Peyer's patch (tissue), 4 donors: ENCODE measurements at regions not wholly inside any gene's neighbourhood (a gene's known extent, or its start where the extent isn't known, plus 50 kb on each side); places are given as distances from the start of the nearest gene placed in this dataset.
"Not testable (repeated sequence)": the region's sequence is repeated elsewhere in the genome, so short reads cannot be mapped to it uniquely, and the experiment has no call there.

Experiments used
- DNase-seq, 3 donors: peaks; one replicate each; pipeline ENCODE4 v3.0.0-alpha.2; 2017 to 2019
- H3K27ac ChIP-seq, 4 donors: fragments of 200-600 bp; sonication (generic); one replicate each; pipeline ENCODE4 v1.5.1; 2016 to 2019
- H3K27me3 ChIP-seq, 2 donors: fragments of 200-600 bp; sonication (generic); one replicate each; pipeline ENCODE4 v1.5.1; 2019
- H3K36me3 ChIP-seq, 3 donors: fragments of 200-600 bp; sonication (generic); one replicate each; pipeline ENCODE4 v1.5.1; 2016 to 2019
- H3K4me1 ChIP-seq, 4 donors: fragments of 200-600 bp; sonication (generic); one replicate each; pipeline ENCODE4 v1.5.1; 2016 to 2019
- H3K4me3 ChIP-seq, 4 donors: fragments of 200-600 bp; sonication (generic); 1 replicate in 3 of 4; 2 replicates in 1 of 4; pipeline ENCODE4 v1.5.1; 2016 to 2019; ENCODE audit warnings: mild to moderate bottlenecking in 1 of 4
- H3K9me3 ChIP-seq, 4 donors: fragments of 200-600 bp; sonication (generic); one replicate each; pipeline ENCODE4 v1.5.1; 2016 to 2019; ENCODE audit warnings: mild to moderate bottlenecking in 1 of 4
- POLR2A ChIP-seq, 2 donors: fragments of 450-650 bp; IDR thresholded peaks; one replicate each; pipeline ENCODE4 v1.5.1; 2017; ENCODE audit warnings: antibody characterized with exemption in 2 of 2, mild to moderate bottlenecking in 2 of 2, moderate library complexity in 2 of 2
- TF ChIP-seq, protein P1 (sequence below), 6 experiments: fragments of 450-650 bp in 4 of 6; fragments of 200-600 bp in 2 of 6; sonication (generic) in 1 of 6; IDR thresholded peaks; one replicate each; pipeline ENCODE4 v1.5.1; 2017 to 2019; ENCODE audit warnings: antibody characterized with exemption in 6 of 6, mild to moderate bottlenecking in 3 of 6, moderate library complexity in 1 of 6

DNA sequence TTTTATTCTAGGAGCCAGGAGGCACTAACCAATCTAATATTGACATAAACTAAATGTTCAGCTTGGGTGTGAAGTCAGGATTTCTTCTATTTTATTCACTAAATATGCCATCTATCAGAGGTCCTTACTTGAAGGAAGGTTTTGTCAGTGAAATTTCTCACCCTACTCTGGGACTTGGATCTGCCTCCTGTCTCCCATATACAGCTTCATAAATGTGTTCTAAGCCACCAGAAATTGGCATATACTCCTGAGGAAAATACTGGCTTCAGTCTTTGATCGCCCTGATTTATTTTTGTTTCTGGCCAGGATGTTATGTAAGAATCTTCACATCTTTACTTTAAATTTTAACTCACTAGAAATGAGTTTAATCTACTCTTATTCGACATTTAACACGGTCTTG lies 647.7 kb downstream of the C6orf118 start:
- no peak overlapping the region for H3K27ac ChIP-seq
- H3K4me3 ChIP-seq: no peak overlapping the region
- no peaks in the 10 kb centered on the region for H3K4me1 ChIP-seq
- no peaks in the 10 kb centered on the region for H3K9me3 ChIP-seq
- TF ChIP-seq, protein P1, sequence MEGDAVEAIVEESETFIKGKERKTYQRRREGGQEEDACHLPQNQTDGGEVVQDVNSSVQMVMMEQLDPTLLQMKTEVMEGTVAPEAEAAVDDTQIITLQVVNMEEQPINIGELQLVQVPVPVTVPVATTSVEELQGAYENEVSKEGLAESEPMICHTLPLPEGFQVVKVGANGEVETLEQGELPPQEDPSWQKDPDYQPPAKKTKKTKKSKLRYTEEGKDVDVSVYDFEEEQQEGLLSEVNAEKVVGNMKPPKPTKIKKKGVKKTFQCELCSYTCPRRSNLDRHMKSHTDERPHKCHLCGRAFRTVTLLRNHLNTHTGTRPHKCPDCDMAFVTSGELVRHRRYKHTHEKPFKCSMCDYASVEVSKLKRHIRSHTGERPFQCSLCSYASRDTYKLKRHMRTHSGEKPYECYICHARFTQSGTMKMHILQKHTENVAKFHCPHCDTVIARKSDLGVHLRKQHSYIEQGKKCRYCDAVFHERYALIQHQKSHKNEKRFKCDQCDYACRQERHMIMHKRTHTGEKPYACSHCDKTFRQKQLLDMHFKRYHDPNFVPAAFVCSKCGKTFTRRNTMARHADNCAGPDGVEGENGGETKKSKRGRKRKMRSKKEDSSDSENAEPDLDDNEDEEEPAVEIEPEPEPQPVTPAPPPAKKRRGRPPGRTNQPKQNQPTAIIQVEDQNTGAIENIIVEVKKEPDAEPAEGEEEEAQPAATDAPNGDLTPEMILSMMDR (IDR thresholded peaks at IDR 0.05): no peak
- no peak for TF ChIP-seq POLR2A (IDR thresholded peaks at IDR 0.05)
- H3K36me3 ChIP-seq: no peaks in the 10 kb centered on the region
- no peak for DNase-seq
- no peaks in the 10 kb centered on the region for H3K27me3 ChIP-seq

DNA sequence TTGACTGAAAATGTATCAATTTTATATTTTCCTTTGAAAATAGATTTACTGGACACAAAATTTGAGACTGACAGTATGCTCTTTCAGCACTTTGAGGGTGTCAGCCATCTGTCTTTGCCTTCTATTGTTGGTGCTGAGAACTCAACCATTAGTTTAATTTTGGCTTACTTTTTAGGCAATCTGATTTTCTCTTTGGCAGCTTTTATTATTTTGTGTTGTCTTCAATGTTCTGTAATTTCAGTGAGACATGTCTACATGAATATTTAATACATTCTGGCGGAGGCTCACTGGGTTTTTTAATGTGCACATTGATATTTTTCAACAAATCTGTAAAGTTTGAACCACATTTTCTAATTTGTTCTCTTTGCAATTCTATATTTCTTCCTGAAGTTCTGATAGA lies 648.6 kb downstream of the C6orf118 start:
- Histone ChIP-seq H3K4me3 (no peak overlapping the region), H3K27ac (no peak overlapping the region), H3K36me3 (no peaks in the 10 kb centered on the region), H3K9me3 (no peaks in the 10 kb centered on the region), H3K27me3 (no peaks in the 10 kb centered on the region), H3K4me1 (no peaks in the 10 kb centered on the region)
- no peak for TF ChIP-seq POLR2A (IDR thresholded peaks at IDR 0.05)
- no peak for DNase-seq

DNA sequence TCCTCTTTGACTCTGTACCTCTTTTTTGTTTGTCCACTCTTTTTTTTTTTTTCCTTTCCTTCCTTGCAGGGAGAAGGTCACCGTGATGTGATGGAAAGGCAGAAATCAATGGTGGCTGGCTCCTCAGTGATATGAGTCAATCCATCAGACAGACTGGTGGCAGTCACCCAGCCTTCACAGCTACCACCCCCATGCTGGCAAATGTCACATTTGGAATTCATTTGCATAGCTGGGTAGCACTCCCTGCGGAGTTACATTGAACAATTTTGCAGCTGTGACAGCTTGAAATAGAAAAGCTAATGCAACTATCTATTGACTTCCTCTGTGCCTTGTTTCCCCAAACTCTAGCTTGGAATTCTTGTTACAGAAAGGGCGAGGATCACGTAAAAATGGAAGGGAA lies 668.4 kb downstream of the C6orf118 start:
- no peak for DNase-seq
- TF ChIP-seq, protein P1 (IDR thresholded peaks at IDR 0.05): no peak
- TF ChIP-seq POLR2A (IDR thresholded peaks at IDR 0.05): no peak
- no peak overlapping the region for H3K4me3 ChIP-seq
- H3K36me3 ChIP-seq: no peaks in the 10 kb centered on the region
- no peaks in the 10 kb centered on the region for H3K4me1 ChIP-seq
- no peak overlapping the region for H3K27ac ChIP-seq
- no peaks in the 10 kb centered on the region for H3K27me3 ChIP-seq
- H3K9me3 ChIP-seq: no peaks in the 10 kb centered on the region

DNA sequence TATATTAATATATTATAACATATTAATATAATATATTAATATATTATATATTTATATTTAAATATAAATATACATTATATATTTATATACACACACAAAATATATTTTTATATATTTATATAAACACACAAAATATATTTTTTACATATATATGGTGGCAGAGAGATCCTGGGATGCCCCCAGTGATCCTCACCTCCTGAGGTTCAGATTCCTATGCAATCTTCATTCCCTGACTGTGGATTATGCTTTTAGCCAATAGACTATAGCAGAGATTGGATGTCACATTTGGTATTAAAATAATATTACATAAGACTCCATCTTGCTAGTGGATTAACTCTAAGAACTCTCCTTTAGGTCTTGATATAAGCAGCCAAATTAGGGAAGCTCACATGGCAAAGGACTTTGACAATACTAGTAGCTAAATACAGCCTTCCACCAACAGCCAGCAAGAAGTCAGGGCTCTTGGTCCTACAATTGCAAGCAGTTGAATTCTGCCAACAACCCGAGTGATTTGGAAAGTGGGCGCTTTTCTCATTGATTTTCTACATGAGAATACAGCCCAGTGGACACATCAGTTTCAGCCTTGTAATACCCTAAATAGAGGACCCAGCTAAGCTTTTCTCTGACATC lies 681.0 kb downstream of the C6orf118 start:
- TF ChIP-seq, protein P1 (IDR thresholded peaks at IDR 0.05): no peak
- DNase-seq: no peak
- Histone ChIP-seq H3K9me3 (no peaks in the 10 kb centered on the region), H3K4me1 (no peaks in the 10 kb centered on the region), H3K4me3 (no peak overlapping the region), H3K27ac (no peak overlapping the region), H3K27me3 (no peaks in the 10 kb centered on the region), H3K36me3 (no peaks in the 10 kb centered on the region)

DNA sequence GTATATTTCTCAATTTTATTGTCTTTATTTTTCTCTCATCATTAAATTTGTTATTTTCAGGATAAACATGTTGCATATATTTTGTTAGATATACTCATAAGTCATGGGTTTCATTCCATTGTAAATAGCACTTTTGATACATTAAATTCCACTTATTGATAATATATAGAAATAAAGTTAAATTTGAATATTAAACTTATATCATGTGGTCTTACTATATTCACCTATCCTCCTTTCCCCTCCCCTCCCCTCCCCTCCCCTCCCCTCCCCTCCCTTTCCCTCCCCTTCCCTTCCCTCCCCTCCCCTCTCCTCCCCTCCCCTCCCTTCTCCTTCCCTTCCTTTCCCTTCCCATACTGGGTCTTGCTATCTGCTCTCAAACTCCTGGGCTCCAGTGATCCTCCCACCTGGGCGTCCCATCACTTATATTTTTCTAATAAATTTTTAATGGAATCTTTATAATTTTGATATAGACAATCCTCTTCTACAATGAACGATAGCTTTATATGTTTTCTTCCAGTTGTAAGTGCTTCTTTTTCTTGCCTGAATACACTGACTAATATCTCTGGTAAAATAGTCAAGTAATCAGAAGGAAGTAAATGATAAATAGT lies 692.4 kb downstream of the C6orf118 start:
- DNase-seq: no peak
- no peaks in the 10 kb centered on the region for H3K27me3 ChIP-seq
- no peak overlapping the region for H3K27ac ChIP-seq
- no peaks in the 10 kb centered on the region for H3K9me3 ChIP-seq
- no peaks in the 10 kb centered on the region for H3K4me1 ChIP-seq
- no peaks in the 10 kb centered on the region for H3K36me3 ChIP-seq
- H3K4me3 ChIP-seq: no peak overlapping the region
- no peak for TF ChIP-seq POLR2A (IDR thresholded peaks at IDR 0.05)
- TF ChIP-seq, protein P1 (IDR thresholded peaks at IDR 0.05): no peak

DNA sequence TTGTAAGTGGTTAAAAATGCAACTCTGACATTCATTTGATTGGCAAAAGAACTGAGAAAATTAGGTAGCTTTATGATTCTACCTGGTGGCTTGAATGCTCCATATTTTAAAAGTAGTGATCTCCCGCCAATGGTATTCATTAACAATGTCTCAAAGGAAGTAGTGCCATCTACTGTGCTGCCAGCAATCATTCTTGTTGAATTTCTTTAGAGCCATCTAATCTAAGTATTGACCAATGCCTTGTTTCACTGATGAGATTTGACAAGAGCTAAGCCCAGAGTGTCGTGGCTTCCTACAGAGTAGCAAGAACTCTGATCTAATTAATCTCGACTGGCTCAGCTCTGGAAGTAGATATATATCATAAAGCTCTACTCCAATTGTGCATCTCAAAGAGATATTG lies 696.7 kb downstream of the C6orf118 start:
- DNase-seq: no peak
- Histone ChIP-seq H3K4me1 (no peaks in the 10 kb centered on the region), H3K36me3 (no peaks in the 10 kb centered on the region), H3K4me3 (no peak overlapping the region), H3K9me3 (no peaks in the 10 kb centered on the region), H3K27me3 (no peaks in the 10 kb centered on the region), H3K27ac (no peak overlapping the region)
- TF ChIP-seq, protein P1 (IDR thresholded peaks at IDR 0.05): no peak
- no peak for TF ChIP-seq POLR2A (IDR thresholded peaks at IDR 0.05)

DNA sequence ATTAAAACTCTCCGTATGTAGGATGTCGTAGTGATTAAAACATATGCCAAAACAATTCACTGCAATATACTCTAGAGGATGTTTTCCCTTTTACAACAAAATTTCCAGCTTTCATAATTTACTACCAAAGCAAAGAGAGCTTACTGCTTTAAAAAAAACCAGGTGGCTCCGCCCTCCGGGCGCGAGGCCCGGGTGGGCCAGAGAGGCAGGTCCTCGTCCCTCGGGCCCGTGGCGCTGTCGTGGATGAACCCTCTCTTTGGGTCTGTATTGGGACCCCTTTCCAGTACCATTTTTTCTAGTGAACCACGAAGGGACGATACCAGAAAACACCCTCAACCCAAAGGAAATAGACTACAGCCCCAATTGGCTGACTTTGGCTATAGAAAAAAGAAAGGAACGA lies 698.5 kb downstream of the C6orf118 start:
- not testable (repeated sequence) for H3K9me3 ChIP-seq, H3K27me3 ChIP-seq, H3K4me1 ChIP-seq, DNase-seq, H3K36me3 ChIP-seq, H3K27ac ChIP-seq, H3K4me3 ChIP-seq

DNA sequence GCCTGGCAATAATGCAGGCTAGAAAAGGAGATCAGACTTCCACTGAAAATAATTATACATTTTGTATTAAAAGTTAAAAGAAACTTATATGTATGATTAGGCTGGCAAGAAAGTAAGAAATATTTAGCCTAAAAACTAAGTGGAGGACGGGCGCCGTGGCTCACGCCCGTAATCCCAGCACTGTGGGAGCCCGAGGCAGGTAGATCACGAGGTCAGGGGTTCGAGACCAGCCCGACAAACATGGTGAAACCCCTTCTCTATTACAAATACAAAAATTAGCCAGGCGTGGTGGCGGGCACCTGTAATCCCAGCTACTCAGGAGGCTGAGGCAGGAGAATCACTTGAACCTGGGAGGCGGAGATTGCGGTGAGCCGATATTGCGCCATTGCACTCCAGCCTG lies 707.0 kb downstream of the C6orf118 start:
- H3K36me3 ChIP-seq: not testable (repeated sequence)

More for the DNA sequence above, 707.0 kb downstream of the C6orf118 start:
- not testable (repeated sequence) for H3K4me1 ChIP-seq, H3K9me3 ChIP-seq, DNase-seq, H3K27ac ChIP-seq, H3K27me3 ChIP-seq, H3K4me3 ChIP-seq
